ENCODE measurements at regions not wholly inside any gene's neighbourhood (a gene's known extent, or its start where the extent isn't known, plus 50 kb on each side); places are given as distances from the start of the nearest gene placed in this dataset.

DNA sequence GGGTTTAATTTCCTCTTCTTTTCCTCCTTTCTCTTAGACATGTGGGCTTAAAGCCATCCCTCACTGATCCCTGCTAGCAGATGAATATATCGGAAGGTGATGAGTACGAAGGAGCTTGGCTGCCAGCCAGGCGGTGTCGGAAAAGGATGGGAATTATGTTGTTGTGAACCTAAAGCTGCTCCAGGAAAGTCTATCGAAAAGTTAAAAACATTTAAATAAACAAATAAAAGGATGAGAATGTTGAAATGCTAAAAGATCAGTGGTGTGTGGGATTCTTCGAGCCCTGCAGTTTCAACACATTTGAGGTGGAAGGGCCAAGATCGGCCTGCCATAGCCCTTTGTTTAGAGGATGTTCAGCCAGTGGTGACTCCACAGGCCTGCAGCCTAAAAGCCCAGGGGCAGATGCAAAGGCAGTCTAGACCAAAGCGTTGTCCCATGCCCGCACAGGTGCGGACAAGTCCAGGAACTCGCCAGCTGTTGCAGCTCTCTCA, 107.9 kb downstream of the JCAD start:
- intact Hi-C loops (cut with micrococcal nuclease; ENCODE audit: unreplicated experiment): no loop called here
- H3K27me3 Mint-ChIP-seq (ENCODE audit: insufficient read depth, unreplicated experiment): no peaks in the 10 kb centered on the region
- Histone ChIP-seq H3K36me3 (ENCODE audit: control insufficient read depth, insufficient read depth, low read length) (no peaks in the 10 kb centered on the region), H3K27me3 (replicated peaks; ENCODE audit: control insufficient read depth, insufficient read depth, low read length) (no peaks in the 10 kb centered on the region), H3K4me1 (peaks cover 4% of the 10 kb centered on the region; the same call in 1 of the 2 replicates), H3K9me3 (0 out of 2 replicates have a peak, but pooled peaks cover 3% of the 10 kb centered on the region), H3K4me3 (ENCODE audit: low read depth, low read length) (no peak overlapping the region)
- CTCF ChIA-PET: interaction anchor here (0.6 kb wide), 1 partner anchor 219 kb away, joined by 4 read pairs; no protein-coding TSS in a partner anchor
- no TSS peak for BruUV-seq (replicated peaks)
- no peaks in the 10 kb centered on the region for H3K36me3 Mint-ChIP-seq (ENCODE audit: insufficient read depth, unreplicated experiment)
- POLR2A ChIA-PET: no interaction called here
- TF ChIP-seq, protein P1, sequence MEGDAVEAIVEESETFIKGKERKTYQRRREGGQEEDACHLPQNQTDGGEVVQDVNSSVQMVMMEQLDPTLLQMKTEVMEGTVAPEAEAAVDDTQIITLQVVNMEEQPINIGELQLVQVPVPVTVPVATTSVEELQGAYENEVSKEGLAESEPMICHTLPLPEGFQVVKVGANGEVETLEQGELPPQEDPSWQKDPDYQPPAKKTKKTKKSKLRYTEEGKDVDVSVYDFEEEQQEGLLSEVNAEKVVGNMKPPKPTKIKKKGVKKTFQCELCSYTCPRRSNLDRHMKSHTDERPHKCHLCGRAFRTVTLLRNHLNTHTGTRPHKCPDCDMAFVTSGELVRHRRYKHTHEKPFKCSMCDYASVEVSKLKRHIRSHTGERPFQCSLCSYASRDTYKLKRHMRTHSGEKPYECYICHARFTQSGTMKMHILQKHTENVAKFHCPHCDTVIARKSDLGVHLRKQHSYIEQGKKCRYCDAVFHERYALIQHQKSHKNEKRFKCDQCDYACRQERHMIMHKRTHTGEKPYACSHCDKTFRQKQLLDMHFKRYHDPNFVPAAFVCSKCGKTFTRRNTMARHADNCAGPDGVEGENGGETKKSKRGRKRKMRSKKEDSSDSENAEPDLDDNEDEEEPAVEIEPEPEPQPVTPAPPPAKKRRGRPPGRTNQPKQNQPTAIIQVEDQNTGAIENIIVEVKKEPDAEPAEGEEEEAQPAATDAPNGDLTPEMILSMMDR (IDR thresholded peaks at IDR 0.05; ENCODE audit: insufficient read depth in 1 of 2, low read depth in 1 of 2, low read length in 1 of 2, severe bottlenecking in 1 of 2, unreplicated experiment in 1 of 2): no peak
- DNase-seq: no peak
- peaks cover 10% of the 10 kb centered on the region for H3K9me3 Mint-ChIP-seq (ENCODE audit: unreplicated experiment)
- no peak overlapping the region for H3K27ac Mint-ChIP-seq (ENCODE audit: unreplicated experiment)
- H3K4me1 Mint-ChIP-seq (ENCODE audit: low read depth, unreplicated experiment): no peaks in the 10 kb centered on the region
- no peak overlapping the region for H3K4me3 Mint-ChIP-seq (ENCODE audit: unreplicated experiment)

DNA sequence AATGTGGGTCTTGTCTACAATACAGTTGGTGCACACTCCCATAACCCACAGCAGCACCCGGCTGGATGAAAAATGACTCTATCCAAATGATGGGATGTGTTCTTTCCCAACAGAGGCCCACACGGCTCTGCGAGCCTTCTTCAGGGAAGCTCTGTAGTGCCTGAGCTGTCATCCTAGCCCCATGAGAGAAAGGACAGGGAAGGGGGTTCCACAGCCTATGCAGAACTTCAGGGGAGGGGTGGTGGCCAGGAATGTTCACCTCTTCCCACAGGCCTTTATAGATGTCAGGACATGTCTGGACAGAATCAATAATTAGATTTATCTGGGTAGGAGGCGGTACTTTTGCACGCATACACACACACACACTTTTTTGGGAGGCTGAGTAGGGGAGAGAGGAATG, 109.0 kb downstream of the JCAD start:
- BruUV-seq (replicated peaks): no TSS peak
- H3K36me3 ChIP-seq (ENCODE audit: control insufficient read depth, insufficient read depth, low read length): no peaks in the 10 kb centered on the region
- ChIA-PET POLR2A (no interaction called here), CTCF (no interaction called here)
- DNase-seq: no peak
- Mint-ChIP-seq H3K27ac (ENCODE audit: unreplicated experiment) (no peak overlapping the region), H3K4me1 (ENCODE audit: low read depth, unreplicated experiment) (no peaks in the 10 kb centered on the region), H3K36me3 (ENCODE audit: insufficient read depth, unreplicated experiment) (no peaks in the 10 kb centered on the region), H3K27me3 (ENCODE audit: insufficient read depth, unreplicated experiment) (no peaks in the 10 kb centered on the region), H3K4me3 (ENCODE audit: unreplicated experiment) (no peak overlapping the region), H3K9me3 (ENCODE audit: unreplicated experiment) (peaks cover 6% of the 10 kb centered on the region)
- intact Hi-C loops (cut with micrococcal nuclease; ENCODE audit: unreplicated experiment): no loop called here
- no peak overlapping the region for H3K4me3 ChIP-seq (ENCODE audit: low read depth, low read length)
- no peaks in the 10 kb centered on the region for H3K9me3 ChIP-seq
- peaks cover 4% of the 10 kb centered on the region; the same call in 1 of the 2 replicates for H3K4me1 ChIP-seq
- no peaks in the 10 kb centered on the region for H3K27me3 ChIP-seq (replicated peaks; ENCODE audit: control insufficient read depth, insufficient read depth, low read length)
- TF ChIP-seq, protein P1 (IDR thresholded peaks at IDR 0.05; ENCODE audit: insufficient read depth in 1 of 2, low read depth in 1 of 2, low read length in 1 of 2, severe bottlenecking in 1 of 2, unreplicated experiment in 1 of 2): no peak

DNA sequence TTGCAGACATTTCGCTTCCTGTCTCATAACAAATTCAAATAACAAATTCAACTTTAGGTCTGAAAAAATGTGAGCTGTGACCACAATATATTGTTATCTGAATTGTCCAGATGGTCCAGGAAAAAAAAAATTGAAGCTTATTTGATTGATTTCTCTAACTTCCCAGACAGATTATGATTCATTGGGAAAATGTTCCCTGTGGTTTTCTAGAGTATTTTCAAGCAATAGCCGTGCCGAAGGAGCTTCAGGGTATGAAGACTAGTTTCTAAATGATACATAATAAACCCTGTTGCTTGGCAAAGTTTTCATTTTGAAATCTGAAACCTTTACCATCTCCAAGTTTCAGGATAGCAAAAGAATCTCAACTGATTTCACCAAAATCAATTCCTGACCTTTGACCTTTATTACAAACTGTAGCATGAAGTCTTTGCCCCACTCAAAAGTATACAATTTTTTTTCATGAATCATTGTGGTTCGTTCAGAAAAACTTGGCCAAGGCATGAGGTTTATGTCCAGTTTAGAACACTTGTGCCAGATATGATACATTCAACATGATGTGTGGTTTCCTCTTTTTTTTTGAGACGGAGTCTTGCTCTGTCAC, 109.9 kb downstream of the JCAD start:
- no peaks in the 10 kb centered on the region for H3K27me3 Mint-ChIP-seq (ENCODE audit: insufficient read depth, unreplicated experiment)
- POLR2A ChIA-PET: no interaction called here
- Histone ChIP-seq H3K4me3 (ENCODE audit: low read depth, low read length) (no peak overlapping the region), H3K36me3 (ENCODE audit: control insufficient read depth, insufficient read depth, low read length) (no peaks in the 10 kb centered on the region), H3K9me3 (no peaks in the 10 kb centered on the region), H3K27me3 (replicated peaks; ENCODE audit: control insufficient read depth, insufficient read depth, low read length) (no peaks in the 10 kb centered on the region), H3K4me1 (peaks cover 4% of the 10 kb centered on the region; the same call in 1 of the 2 replicates)
- TF ChIP-seq, protein P1 (IDR thresholded peaks at IDR 0.05; ENCODE audit: insufficient read depth in 1 of 2, low read depth in 1 of 2, low read length in 1 of 2, severe bottlenecking in 1 of 2, unreplicated experiment in 1 of 2): no peak
- H3K4me1 Mint-ChIP-seq (ENCODE audit: low read depth, unreplicated experiment): no peaks in the 10 kb centered on the region
- H3K27ac Mint-ChIP-seq (ENCODE audit: unreplicated experiment): no peak overlapping the region
- BruUV-seq (replicated peaks): no TSS peak
- no peak for DNase-seq
- CTCF ChIA-PET: interaction anchor here (0.6 kb wide), 1 partner anchor 32 kb away, joined by 6 read pairs; no protein-coding TSS in a partner anchor
- intact Hi-C loops (cut with micrococcal nuclease; ENCODE audit: unreplicated experiment): loop anchor here (5.0 kb wide), 1 partner anchor 82 kb away; no protein-coding TSS in a partner anchor
- no peaks in the 10 kb centered on the region for H3K9me3 Mint-ChIP-seq (ENCODE audit: unreplicated experiment)
- H3K4me3 Mint-ChIP-seq (ENCODE audit: unreplicated experiment): no peak overlapping the region
- no peaks in the 10 kb centered on the region for H3K36me3 Mint-ChIP-seq (ENCODE audit: insufficient read depth, unreplicated experiment)

Measured in Caco-2 (cell line).